HEK293T (cell line): ENCODE measurements at regions not wholly inside any gene's neighbourhood (a gene's known extent, or its start where the extent isn't known, plus 50 kb on each side); places are given as distances from the start of the nearest gene placed in this dataset.

Experiments used
- BHLHE40 ChIP-seq: fragments of 450-650 bp; IDR thresholded peaks from 2 replicates; pipeline ENCODE4 v1.6.1; 2016; ENCODE audit warnings: mild to moderate bottlenecking, moderate library complexity, borderline replicate concordance
- NFRKB ChIP-seq: fragments of 450-650 bp; IDR thresholded peaks from 2 replicates; pipeline ENCODE4 v1.6.1; 2016; ENCODE audit warnings: mild to moderate bottlenecking, moderate library complexity
- SP1 ChIP-seq: fragments of 450-650 bp; IDR thresholded peaks from 2 replicates; pipeline ENCODE4 v1.6.1; 2017
- ZNF384 ChIP-seq: fragments of 450-650 bp; IDR thresholded peaks from 2 replicates; pipeline ENCODE4 v1.6.1; 2016

DNA sequence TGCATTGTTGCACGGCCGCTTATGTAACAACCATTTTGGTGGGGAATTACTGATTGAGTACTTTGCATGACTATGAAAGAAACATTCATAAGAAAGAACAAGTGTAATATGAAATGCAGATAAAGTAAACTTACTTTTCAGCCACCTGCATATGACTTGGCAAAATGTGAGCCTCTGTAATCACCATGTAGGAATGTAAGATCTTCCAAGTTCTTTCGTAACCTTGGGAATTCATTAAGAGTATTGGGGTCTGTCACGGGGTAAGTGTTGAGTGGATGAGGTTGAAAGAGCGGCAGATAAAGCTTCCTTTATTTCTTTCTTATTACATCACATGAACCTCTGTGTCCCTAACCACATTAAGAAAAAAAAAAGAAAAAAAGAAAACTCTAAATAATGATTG is 348.5 kb upstream of the NR3C2 start:
- TF ChIP-seq BHLHE40 (no peak), SP1 (no peak), ZNF384 (no peak), NFRKB (no peak)
